Lower leg skin (tissue), 4 donors: ENCODE measurements at regions not wholly inside any gene's neighbourhood (a gene's known extent, or its start where the extent isn't known, plus 50 kb on each side); places are given as distances from the start of the nearest gene placed in this dataset.

Source experiments
- DNase-seq, 2 donors: peaks; one replicate each; pipeline ENCODE4 v3.0.0-alpha.2; 2019; ENCODE audit warnings: low spot score in 2 of 2
- H3K4me3 ChIP-seq: fragments of 200-600 bp; sonication (generic); 2 replicates; pipeline ENCODE4 v1.5.1; 2017; ENCODE audit warnings: mild to moderate bottlenecking, low read depth; ENCODE audit not compliant: poor library complexity, severe bottlenecking
- POLR2A ChIP-seq, 2 donors: fragments of 450-650 bp; IDR thresholded peaks; one replicate each; pipeline ENCODE4 v1.6.1; 2016 to 2017; ENCODE audit warnings: antibody characterized with exemption in 2 of 2, mild to moderate bottlenecking in 1 of 2, moderate library complexity in 1 of 2
- WGBS, 2 donors: methylation state at CpG; one replicate each; pipeline ENCODE4 v1.1.5; 2018; 5-methylcytosine and 5-hydroxymethylcytosine counted together
- intact Hi-C: fragments of 100-400 bp; cut with DNase I; formaldehyde crosslinking; loops from one replicate; pipeline ENCODE4 v1.15.0; 2023; ENCODE audit warnings: low total_unique reads
- TF ChIP-seq, protein P1 (sequence below), 3 donors: fragments of 450-650 bp; IDR thresholded peaks; one replicate each; pipeline ENCODE4 v1.5.1; 2016; ENCODE audit warnings: antibody characterized with exemption in 3 of 3, mild to moderate bottlenecking in 3 of 3, moderate library complexity in 2 of 3

DNA sequence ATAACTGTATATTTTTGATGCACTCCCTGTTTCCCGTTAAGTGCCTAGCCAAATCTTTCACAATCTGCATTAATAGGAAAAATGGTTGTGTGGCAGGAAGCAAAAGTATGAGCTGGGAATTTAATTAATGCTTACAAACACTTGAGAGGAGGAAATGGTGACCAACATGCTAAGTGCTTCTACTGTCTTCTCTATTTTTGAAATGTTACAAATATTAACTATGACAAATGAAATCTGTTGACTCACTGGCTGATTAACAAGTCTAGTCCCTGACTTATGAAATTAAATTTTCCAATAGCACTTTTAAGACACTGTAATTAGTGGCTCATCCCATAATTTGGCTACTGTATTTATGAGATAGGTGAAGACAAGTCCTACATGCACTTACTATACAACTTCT is 446.9 kb upstream of the DPPA4 start:
- DNase-seq, result no peak
- intact Hi-C loops, result no loop called here
- no peak overlapping the region for H3K4me3 ChIP-seq
- TF ChIP-seq, protein P1, sequence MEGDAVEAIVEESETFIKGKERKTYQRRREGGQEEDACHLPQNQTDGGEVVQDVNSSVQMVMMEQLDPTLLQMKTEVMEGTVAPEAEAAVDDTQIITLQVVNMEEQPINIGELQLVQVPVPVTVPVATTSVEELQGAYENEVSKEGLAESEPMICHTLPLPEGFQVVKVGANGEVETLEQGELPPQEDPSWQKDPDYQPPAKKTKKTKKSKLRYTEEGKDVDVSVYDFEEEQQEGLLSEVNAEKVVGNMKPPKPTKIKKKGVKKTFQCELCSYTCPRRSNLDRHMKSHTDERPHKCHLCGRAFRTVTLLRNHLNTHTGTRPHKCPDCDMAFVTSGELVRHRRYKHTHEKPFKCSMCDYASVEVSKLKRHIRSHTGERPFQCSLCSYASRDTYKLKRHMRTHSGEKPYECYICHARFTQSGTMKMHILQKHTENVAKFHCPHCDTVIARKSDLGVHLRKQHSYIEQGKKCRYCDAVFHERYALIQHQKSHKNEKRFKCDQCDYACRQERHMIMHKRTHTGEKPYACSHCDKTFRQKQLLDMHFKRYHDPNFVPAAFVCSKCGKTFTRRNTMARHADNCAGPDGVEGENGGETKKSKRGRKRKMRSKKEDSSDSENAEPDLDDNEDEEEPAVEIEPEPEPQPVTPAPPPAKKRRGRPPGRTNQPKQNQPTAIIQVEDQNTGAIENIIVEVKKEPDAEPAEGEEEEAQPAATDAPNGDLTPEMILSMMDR (IDR thresholded peaks at IDR 0.05), result no peak
- TF ChIP-seq POLR2A (IDR thresholded peaks at IDR 0.05), result no peak
- 76% methylated on average over 1 of the region's 1 CpG for WGBS, 2 donors

DNA sequence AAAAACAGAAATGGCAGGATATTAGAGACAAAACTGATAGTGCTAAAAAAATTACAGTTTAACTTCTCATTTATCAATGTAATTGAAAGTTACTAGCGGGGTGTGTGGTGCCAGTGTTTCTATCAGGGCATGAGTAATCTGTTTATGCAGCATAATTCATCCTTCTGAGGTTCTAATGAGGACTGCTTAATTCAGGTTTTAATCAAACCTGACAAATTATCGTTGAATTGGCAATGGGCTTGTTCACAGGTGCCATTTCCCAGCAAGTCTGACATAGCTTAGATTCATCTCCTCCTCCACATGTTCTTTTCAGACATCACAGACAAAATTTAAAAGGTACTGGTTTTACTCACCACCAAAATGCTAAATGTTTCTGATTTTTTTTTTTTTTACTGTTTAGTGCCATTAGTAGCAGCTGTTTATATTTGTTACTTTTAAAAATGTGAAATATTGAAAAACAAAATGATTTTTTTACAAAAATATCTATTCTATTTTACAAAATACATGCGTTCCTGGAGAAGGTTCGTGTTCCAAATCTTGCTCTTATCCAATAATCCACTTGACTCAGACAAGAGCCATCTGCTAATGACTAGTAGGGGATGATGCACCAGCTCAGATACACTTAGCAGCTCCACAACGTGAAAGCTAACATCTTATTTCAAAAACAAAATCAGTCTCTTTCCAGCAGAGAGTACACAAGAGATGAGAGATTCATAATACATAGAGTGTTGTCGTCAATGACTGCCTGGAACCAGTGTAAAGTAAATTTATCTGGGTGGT is 447.7 kb upstream of the DPPA4 start:
- TF ChIP-seq, protein P1 (IDR thresholded peaks at IDR 0.05), result no peak
- no peak for TF ChIP-seq POLR2A (IDR thresholded peaks at IDR 0.05)
- intact Hi-C loops, result no loop called here
- DNase-seq, result no peak
- WGBS, 2 donors, result 73 to 78% methylated on average over 6 of the region's 6 CpGs
- no peak overlapping the region for H3K4me3 ChIP-seq

DNA sequence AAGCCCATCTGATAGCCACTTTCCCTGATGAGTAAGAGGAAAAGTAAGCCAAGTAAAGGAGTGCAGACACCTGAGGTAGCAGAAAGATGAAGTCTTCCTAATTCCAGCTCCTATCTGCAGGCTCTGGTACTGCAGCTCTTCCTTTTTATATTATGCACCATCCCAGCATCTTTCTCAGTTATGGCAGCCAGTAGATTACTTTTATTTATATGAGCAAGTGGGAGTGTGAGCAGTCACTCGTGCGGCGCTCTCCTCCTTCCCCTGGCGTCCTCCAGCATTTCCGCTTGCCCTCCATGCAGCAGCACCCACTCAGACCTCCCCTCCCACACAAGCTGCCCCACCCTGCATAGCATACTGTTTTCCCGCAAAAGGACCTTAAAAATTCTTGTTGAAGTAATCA is 465.9 kb upstream of the DPPA4 start:
- H3K4me3 ChIP-seq, result no peak overlapping the region
- no peak for DNase-seq
- intact Hi-C loops, result no loop called here
- TF ChIP-seq, protein P1 (IDR thresholded peaks at IDR 0.05), result no peak
- TF ChIP-seq POLR2A (IDR thresholded peaks at IDR 0.05), result no peak
- 88 to 90% methylated on average over 6 of the region's 6 CpGs for WGBS, 2 donors

DNA sequence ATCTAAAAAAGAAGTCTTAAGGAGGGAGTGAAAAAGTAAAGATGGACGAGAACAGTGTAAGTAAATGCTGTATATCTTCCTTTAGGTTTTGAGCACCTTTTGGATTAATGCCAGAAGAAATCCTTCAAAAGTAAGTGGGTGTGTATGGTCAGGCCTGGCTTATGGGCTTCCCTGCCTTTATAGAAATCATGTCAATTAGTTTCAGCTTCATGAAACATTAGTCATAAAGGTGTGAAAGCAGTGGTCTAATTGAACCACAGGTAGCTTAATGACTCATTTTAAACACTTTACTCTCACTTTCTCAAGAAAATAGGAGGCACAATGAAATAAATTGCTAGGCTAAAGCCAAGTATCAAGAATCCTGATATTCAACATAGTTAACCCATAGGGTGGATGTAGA is 467.4 kb upstream of the DPPA4 start:
- WGBS, 2 donors, result 50 to 73% methylated on average over 1 of the region's 1 CpG
- intact Hi-C loops, result no loop called here
- DNase-seq, result no peak
- no peak overlapping the region for H3K4me3 ChIP-seq
- TF ChIP-seq, protein P1 (IDR thresholded peaks at IDR 0.05), result no peak
- TF ChIP-seq POLR2A (IDR thresholded peaks at IDR 0.05), result no peak

DNA sequence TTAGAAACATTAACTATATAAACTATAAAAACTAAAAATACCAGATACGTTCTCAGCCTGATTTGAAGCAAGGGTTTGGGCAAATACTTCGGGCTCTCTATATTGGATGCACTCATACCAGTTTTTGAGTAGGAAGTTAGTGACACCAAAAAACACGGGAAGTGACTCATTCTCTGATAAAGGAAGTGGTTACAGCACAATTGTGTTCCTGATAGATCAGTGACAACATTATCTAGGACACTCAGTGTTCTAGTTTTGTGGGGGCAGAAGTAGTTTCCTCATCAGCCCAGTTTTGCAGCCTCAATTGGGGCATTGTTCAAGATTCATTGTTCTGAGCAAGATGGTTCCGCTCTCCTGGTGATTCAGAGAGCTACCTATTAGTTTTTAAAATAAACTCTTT is 469.6 kb upstream of the DPPA4 start:
- intact Hi-C loops, result no loop called here
- TF ChIP-seq POLR2A (IDR thresholded peaks at IDR 0.05), result no peak
- TF ChIP-seq, protein P1 (IDR thresholded peaks at IDR 0.05), result no peak
- no peak for DNase-seq
- WGBS, 2 donors, result 57 to 67% methylated on average over 4 of the region's 4 CpGs
- H3K4me3 ChIP-seq, result no peak overlapping the region

DNA sequence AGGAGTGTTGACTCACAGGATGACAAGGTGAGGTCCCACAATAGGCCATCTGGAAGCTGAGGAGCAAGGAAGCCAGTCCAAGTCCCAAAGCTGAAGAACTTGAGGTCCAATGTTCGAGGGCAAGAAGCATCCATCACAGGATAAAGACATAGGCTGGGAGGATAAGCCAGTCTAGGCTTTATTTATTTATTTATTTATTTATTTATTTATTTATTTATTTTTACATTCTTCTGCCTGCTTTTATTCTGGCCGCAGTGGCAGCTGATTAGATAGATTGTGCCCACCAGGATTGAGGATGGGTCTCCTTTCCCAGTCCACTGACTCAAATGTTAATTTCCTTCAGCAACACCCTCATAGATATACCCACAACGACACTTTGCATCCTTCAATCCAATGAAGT is 472.2 kb upstream of the DPPA4 start:
- no peak for DNase-seq
- no peak overlapping the region for H3K4me3 ChIP-seq
- TF ChIP-seq, protein P1 (IDR thresholded peaks at IDR 0.05), result no peak
- no peak for TF ChIP-seq POLR2A (IDR thresholded peaks at IDR 0.05)
- WGBS, 2 donors, result 92 to 94% methylated on average over 3 of the region's 3 CpGs
- intact Hi-C loops, result no loop called here
